ENCODE measurements at regions not wholly inside any gene's neighbourhood (a gene's known extent, or its start where the extent isn't known, plus 50 kb on each side); places are given as distances from the start of the nearest gene placed in this dataset.
"Not testable (repeated sequence)": the region's sequence is repeated elsewhere in the genome, so short reads cannot be mapped to it uniquely, and the experiment has no call there.

GRCh38 chr16:27600381-27600780, 50.4 kb downstream of the KATNIP start:
- DNase-seq (ENCODE audit: low spot score) = no peak

GRCh38 chr16:27602103-27602502, 52.2 kb downstream of the KATNIP start:
- no peak for DNase-seq (ENCODE audit: low spot score)

GRCh38 chr16:27605500-27606106, 55.7 kb downstream of the KATNIP start:
- DNase-seq (ENCODE audit: low spot score) = peak; percentile 36

- DNase-seq (ENCODE audit: low spot score) = no peak
Measured at GRCh38 chr16:27611340-27611739, 61.4 kb downstream of the KATNIP start.

GRCh38 chr16:27613238-27613791, 63.4 kb downstream of the KATNIP start:
- DNase-seq (ENCODE audit: low spot score) = no peak

GRCh38 chr16:27617665-27618064, 67.7 kb downstream of the KATNIP start:
- DNase-seq (ENCODE audit: low spot score) = no peak

- DNase-seq (ENCODE audit: low spot score) = no peak
Measured at GRCh38 chr16:27618165-27618564, 68.2 kb downstream of the KATNIP start.

GRCh38 chr16:27618606-27619327, 68.8 kb downstream of the KATNIP start:
- no peak for DNase-seq (ENCODE audit: low spot score)

- no peak for DNase-seq (ENCODE audit: low spot score)
Measured at GRCh38 chr16:27620541-27620940, 70.6 kb downstream of the KATNIP start.

- no peak for DNase-seq (ENCODE audit: low spot score)
Measured at GRCh38 chr16:27624154-27625049, 74.5 kb downstream of the KATNIP start.

- no peak for DNase-seq (ENCODE audit: low spot score)
Measured at GRCh38 chr16:27625050-27625697, 75.2 kb downstream of the KATNIP start.

GRCh38 chr16:27627136-27627535, 77.2 kb downstream of the KATNIP start:
- no peak for DNase-seq (ENCODE audit: low spot score)

GRCh38 chr16:27628241-27628942, 78.4 kb downstream of the KATNIP start:
- no peak for DNase-seq (ENCODE audit: low spot score)

- DNase-seq (ENCODE audit: low spot score) = not testable (repeated sequence)
Measured at GRCh38 chr16:27628943-27629462, 79.1 kb downstream of the KATNIP start.

- no peak for DNase-seq (ENCODE audit: low spot score)
Measured at GRCh38 chr16:27632216-27632615, 82.3 kb downstream of the KATNIP start.

- DNase-seq (ENCODE audit: low spot score) = no peak
Measured at GRCh38 chr16:27633221-27633620, 83.3 kb downstream of the KATNIP start.

- no peak for DNase-seq (ENCODE audit: low spot score)
Measured at GRCh38 chr16:27633721-27634120, 83.8 kb downstream of the KATNIP start.

- DNase-seq (ENCODE audit: low spot score) = no peak
Measured at GRCh38 chr16:27634779-27635178, 84.8 kb downstream of the KATNIP start.

- DNase-seq (ENCODE audit: low spot score) = no peak
Measured at GRCh38 chr16:27636453-27637240, 86.7 kb downstream of the KATNIP start.

- no peak for DNase-seq (ENCODE audit: low spot score)
Measured at GRCh38 chr16:27638833-27639560, 89.1 kb downstream of the KATNIP start.
